ENCODE measurements at regions not wholly inside any gene's neighbourhood (a gene's known extent, or its start where the extent isn't known, plus 50 kb on each side); places are given as distances from the start of the nearest gene placed in this dataset.

DNA sequence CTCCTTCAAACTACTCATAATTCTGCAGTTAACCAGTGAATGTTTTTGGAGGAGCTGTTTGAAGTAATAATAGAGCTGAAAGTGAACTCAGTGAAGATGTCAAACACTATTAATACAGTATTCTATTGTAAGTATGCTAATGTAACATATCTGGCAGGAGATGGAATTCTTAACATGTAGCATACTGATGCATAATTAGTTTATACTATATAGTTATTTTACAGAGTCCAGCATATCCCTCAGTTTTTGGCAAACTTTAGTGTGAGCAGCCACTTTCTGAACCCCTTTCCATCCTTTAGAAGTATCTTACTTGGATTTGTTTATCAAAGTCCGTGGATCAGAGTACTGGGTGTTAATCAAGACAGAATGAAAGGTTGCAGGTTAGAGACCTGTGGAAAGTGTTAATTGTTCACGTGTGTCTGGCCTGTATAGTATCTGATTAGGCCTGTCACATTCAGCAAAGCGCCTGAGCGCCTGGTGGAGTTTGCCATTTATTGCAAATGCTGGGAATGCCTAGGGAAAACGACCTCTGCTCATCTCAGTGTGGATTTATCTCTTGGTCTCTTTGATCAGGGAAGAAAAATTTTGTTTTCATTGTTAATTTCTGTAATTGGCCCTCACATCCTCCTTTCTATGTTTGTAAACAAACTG is 251.7 kb upstream of the MAD2L1 start:
- Histone ChIP-seq H3K27ac (ENCODE audit: low read depth, low read length) (no peak overlapping the region), H3K36me3 (ENCODE audit: insufficient read depth, low read length) (no peaks in the 10 kb centered on the region), H2AFZ (ENCODE audit: low read length, unreplicated experiment) (no peak overlapping the region), H3K79me2 (ENCODE audit: control insufficient read depth, insufficient read depth, low read length, unreplicated experiment) (no peaks in the 10 kb centered on the region), H3K4me1 (ENCODE audit: control insufficient read depth, insufficient read depth, low read length, unreplicated experiment) (no peaks in the 10 kb centered on the region), H3K27me3 (ENCODE audit: insufficient read depth, low read length) (no peaks in the 10 kb centered on the region), H3K4me3 (ENCODE audit: low read depth, low read length) (no peak overlapping the region)

DNA sequence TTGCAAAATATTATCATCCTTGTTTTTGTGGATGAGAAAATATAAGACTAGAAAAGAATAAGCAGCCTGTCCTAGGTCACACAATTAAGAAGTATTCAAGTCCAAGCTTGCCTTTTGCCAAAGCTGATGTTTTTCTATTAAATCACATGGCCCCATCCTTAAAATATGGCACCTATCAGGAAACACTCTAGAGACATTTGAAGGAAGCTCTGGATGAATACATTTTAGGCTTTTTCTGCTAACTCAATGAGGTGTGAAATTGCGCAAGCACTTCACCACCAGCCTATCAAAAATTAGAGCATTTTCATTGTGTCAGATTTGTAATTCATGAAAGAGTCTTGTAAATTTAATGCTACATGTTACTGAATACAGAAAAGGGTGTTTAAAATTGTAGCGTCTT is 251.1 kb upstream of the MAD2L1 start:
- Histone ChIP-seq H2AFZ (ENCODE audit: low read length, unreplicated experiment) (no peak overlapping the region), H3K4me1 (ENCODE audit: control insufficient read depth, insufficient read depth, low read length, unreplicated experiment) (no peaks in the 10 kb centered on the region), H3K79me2 (ENCODE audit: control insufficient read depth, insufficient read depth, low read length, unreplicated experiment) (no peaks in the 10 kb centered on the region), H3K27me3 (ENCODE audit: insufficient read depth, low read length) (no peaks in the 10 kb centered on the region), H3K27ac (ENCODE audit: low read depth, low read length) (no peak overlapping the region), H3K4me3 (ENCODE audit: low read depth, low read length) (no peak overlapping the region), H3K36me3 (ENCODE audit: insufficient read depth, low read length) (no peaks in the 10 kb centered on the region)

GRCh38 chr4:120316416-120316815 is 249.8 kb upstream of the MAD2L1 start:
- Histone ChIP-seq H3K4me1 (ENCODE audit: control insufficient read depth, insufficient read depth, low read length, unreplicated experiment) (no peaks in the 10 kb centered on the region), H3K27me3 (ENCODE audit: insufficient read depth, low read length) (no peaks in the 10 kb centered on the region), H3K79me2 (ENCODE audit: control insufficient read depth, insufficient read depth, low read length, unreplicated experiment) (no peaks in the 10 kb centered on the region), H3K27ac (ENCODE audit: low read depth, low read length) (no peak overlapping the region), H3K36me3 (ENCODE audit: insufficient read depth, low read length) (no peaks in the 10 kb centered on the region), H2AFZ (ENCODE audit: low read length, unreplicated experiment) (no peak overlapping the region), H3K4me3 (ENCODE audit: low read depth, low read length) (no peak overlapping the region)

- Histone ChIP-seq H3K4me1 (ENCODE audit: control insufficient read depth, insufficient read depth, low read length, unreplicated experiment) (no peaks in the 10 kb centered on the region), H2AFZ (ENCODE audit: low read length, unreplicated experiment) (no peak overlapping the region), H3K79me2 (ENCODE audit: control insufficient read depth, insufficient read depth, low read length, unreplicated experiment) (no peaks in the 10 kb centered on the region), H3K27ac (ENCODE audit: low read depth, low read length) (no peak overlapping the region), H3K4me3 (ENCODE audit: low read depth, low read length) (no peak overlapping the region), H3K36me3 (ENCODE audit: insufficient read depth, low read length) (no peaks in the 10 kb centered on the region), H3K27me3 (ENCODE audit: insufficient read depth, low read length) (no peaks in the 10 kb centered on the region)
Observed at GRCh38 chr4:120314969-120315368, 248.3 kb upstream of the MAD2L1 start.

GRCh38 chr4:120304801-120305200 is 238.2 kb upstream of the MAD2L1 start:
- no peak overlapping the region for H3K4me3 ChIP-seq (ENCODE audit: low read depth, low read length)
- peak overlapping the region; percentile 12 for H2AFZ ChIP-seq (ENCODE audit: low read length, unreplicated experiment)
- no peak overlapping the region for H3K27ac ChIP-seq (ENCODE audit: low read depth, low read length)
- no peaks in the 10 kb centered on the region for H3K36me3 ChIP-seq (ENCODE audit: insufficient read depth, low read length)
- H3K27me3 ChIP-seq (ENCODE audit: insufficient read depth, low read length): no peaks in the 10 kb centered on the region
- H3K79me2 ChIP-seq (ENCODE audit: control insufficient read depth, insufficient read depth, low read length, unreplicated experiment): no peaks in the 10 kb centered on the region
- peaks cover 8% of the 10 kb centered on the region for H3K4me1 ChIP-seq (ENCODE audit: control insufficient read depth, insufficient read depth, low read length, unreplicated experiment)

DNA sequence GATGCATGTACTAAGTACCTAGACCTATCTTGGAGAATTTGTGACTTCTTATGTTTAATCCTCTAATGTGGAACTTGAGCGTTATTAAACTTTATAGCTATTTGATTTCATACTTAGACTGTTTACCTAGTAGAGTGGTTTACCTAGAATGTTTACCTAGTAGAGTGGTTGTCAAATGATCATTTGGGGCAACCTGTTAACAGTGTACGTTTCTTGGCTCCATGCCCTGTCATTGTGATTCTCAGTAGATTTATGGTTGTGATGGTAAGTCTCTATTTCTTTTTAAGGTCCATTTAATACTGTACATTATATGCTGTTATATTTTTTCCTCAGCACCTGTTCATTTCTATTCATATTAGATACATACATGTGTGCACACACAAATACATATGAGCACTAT is 233.0 kb upstream of the MAD2L1 start:
- Histone ChIP-seq H3K4me1 (ENCODE audit: control insufficient read depth, insufficient read depth, low read length, unreplicated experiment) (peaks cover 7% of the 10 kb centered on the region), H3K27me3 (ENCODE audit: insufficient read depth, low read length) (no peaks in the 10 kb centered on the region), H3K4me3 (ENCODE audit: low read depth, low read length) (no peak overlapping the region), H2AFZ (ENCODE audit: low read length, unreplicated experiment) (no peak overlapping the region), H3K36me3 (ENCODE audit: insufficient read depth, low read length) (no peaks in the 10 kb centered on the region), H3K27ac (ENCODE audit: low read depth, low read length) (no peak overlapping the region), H3K79me2 (ENCODE audit: control insufficient read depth, insufficient read depth, low read length, unreplicated experiment) (no peaks in the 10 kb centered on the region)

DNA sequence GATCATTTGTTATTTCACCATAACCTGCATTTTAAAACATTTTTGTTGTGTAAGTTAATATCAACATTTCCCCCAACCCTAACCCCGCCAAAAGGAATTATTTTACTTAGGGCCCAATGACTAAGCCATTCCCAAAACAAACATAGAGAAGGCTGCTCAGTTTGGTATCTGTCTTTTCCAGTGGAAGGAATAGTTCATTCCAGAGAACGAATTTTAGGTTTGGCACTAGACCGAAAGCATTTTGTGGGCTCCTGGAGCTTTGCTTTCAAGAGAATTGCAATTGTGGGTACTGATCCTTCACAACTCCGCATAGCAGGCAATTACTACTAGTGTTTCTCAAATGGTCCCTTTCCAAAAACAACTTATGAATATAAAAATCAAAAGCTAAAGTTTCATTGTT is 226.7 kb upstream of the MAD2L1 start:
- peak overlapping the region; percentile 32; the same call in 1 of the 2 replicates for H3K4me3 ChIP-seq (ENCODE audit: low read depth, low read length)
- H2AFZ ChIP-seq (ENCODE audit: low read length, unreplicated experiment): peak overlapping the region; percentile 74
- peaks cover 7% of the 10 kb centered on the region for H3K4me1 ChIP-seq (ENCODE audit: control insufficient read depth, insufficient read depth, low read length, unreplicated experiment)
- no peaks in the 10 kb centered on the region for H3K36me3 ChIP-seq (ENCODE audit: insufficient read depth, low read length)
- H3K79me2 ChIP-seq (ENCODE audit: control insufficient read depth, insufficient read depth, low read length, unreplicated experiment): no peaks in the 10 kb centered on the region
- H3K27ac ChIP-seq (ENCODE audit: low read depth, low read length): peak overlapping the region; percentile 33
- H3K27me3 ChIP-seq (ENCODE audit: insufficient read depth, low read length): no peaks in the 10 kb centered on the region

- H3K4me1 ChIP-seq (ENCODE audit: control insufficient read depth, insufficient read depth, low read length, unreplicated experiment): peaks cover 7% of the 10 kb centered on the region
- H3K79me2 ChIP-seq (ENCODE audit: control insufficient read depth, insufficient read depth, low read length, unreplicated experiment): no peaks in the 10 kb centered on the region
- H3K27me3 ChIP-seq (ENCODE audit: insufficient read depth, low read length): no peaks in the 10 kb centered on the region
- H3K4me3 ChIP-seq (ENCODE audit: low read depth, low read length): no peak overlapping the region
- H3K36me3 ChIP-seq (ENCODE audit: insufficient read depth, low read length): no peaks in the 10 kb centered on the region
- no peak overlapping the region for H2AFZ ChIP-seq (ENCODE audit: low read length, unreplicated experiment)
- H3K27ac ChIP-seq (ENCODE audit: low read depth, low read length): no peak overlapping the region
Observed at GRCh38 chr4:120291541-120291940, 224.9 kb upstream of the MAD2L1 start.

DNA sequence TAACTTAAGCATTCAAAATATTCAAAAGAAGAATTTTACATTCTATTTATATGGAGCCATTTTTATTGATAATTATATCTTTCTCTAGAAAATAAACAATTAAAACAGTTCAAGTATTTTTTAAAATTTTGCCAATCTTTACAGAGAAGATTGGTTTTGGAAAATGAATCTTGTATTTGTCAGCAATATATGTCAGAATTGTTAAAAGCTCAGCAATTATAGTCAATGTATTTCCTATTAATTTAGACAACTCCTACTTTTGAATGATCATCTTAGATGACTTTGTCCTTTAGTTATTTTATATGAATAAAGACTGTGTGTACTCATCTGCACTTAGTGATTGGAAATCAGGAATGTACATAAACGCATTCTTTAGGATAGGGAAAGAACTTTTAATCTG is 223.9 kb upstream of the MAD2L1 start:
- Histone ChIP-seq H2AFZ (ENCODE audit: low read length, unreplicated experiment) (no peak overlapping the region), H3K4me3 (ENCODE audit: low read depth, low read length) (no peak overlapping the region), H3K27ac (ENCODE audit: low read depth, low read length) (no peak overlapping the region)

DNA sequence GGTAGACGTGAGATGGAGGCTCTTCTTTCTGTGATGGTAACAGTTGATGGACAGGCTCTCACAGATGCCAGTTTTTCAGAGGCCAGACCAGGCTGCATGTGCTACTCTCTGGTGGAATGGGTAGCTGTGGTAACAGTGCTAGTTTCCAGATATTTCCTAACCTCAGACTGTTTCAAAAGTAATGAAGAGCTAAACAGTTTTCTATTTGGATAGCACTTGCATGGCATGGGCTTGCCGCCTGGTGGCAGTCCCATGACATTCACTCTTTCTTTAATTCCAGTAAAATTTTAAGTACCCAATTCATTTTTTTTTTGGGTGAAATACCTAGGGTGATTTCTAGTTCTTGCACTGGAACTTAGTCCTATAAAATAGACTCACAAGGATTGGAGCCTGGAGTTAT is 220.2 kb upstream of the MAD2L1 start:
- H3K4me3 ChIP-seq (ENCODE audit: low read depth, low read length): no peak overlapping the region

More for the DNA sequence above, 223.9 kb upstream of the MAD2L1 start:
- Histone ChIP-seq H3K27me3 (ENCODE audit: insufficient read depth, low read length) (no peaks in the 10 kb centered on the region), H3K79me2 (ENCODE audit: control insufficient read depth, insufficient read depth, low read length, unreplicated experiment) (no peaks in the 10 kb centered on the region), H3K4me1 (ENCODE audit: control insufficient read depth, insufficient read depth, low read length, unreplicated experiment) (peaks cover 7% of the 10 kb centered on the region), H3K36me3 (ENCODE audit: insufficient read depth, low read length) (no peaks in the 10 kb centered on the region)

DNA sequence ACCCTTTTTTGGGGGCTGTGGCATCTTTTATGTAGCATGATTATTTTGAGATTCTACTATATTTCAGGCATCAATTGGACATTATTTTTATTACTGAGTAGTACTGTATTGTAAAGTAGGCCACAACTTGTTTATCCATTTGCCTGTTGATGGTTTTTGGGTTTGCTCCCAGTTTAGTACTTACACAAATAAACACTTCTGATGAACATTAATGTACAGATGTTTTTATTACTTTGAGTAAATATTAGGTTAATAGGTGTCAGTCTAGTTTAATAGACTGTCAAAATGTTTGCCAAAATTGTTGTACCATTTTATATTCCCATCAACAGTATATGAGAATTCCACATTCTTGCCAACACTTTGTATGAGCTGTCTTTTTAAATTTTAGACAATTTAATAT is 214.9 kb upstream of the MAD2L1 start:
- H3K4me3 ChIP-seq (ENCODE audit: low read depth, low read length): no peak overlapping the region
- H3K4me1 ChIP-seq (ENCODE audit: control insufficient read depth, insufficient read depth, low read length, unreplicated experiment): no peaks in the 10 kb centered on the region
- H3K36me3 ChIP-seq (ENCODE audit: insufficient read depth, low read length): no peaks in the 10 kb centered on the region
- no peak overlapping the region for H2AFZ ChIP-seq (ENCODE audit: low read length, unreplicated experiment)
- H3K27me3 ChIP-seq (ENCODE audit: insufficient read depth, low read length): no peaks in the 10 kb centered on the region
- H3K79me2 ChIP-seq (ENCODE audit: control insufficient read depth, insufficient read depth, low read length, unreplicated experiment): no peaks in the 10 kb centered on the region
- no peak overlapping the region for H3K27ac ChIP-seq (ENCODE audit: low read depth, low read length)

More for the DNA sequence above, 220.2 kb upstream of the MAD2L1 start:
- no peak overlapping the region for H2AFZ ChIP-seq (ENCODE audit: low read length, unreplicated experiment)
- H3K27ac ChIP-seq (ENCODE audit: low read depth, low read length): no peak overlapping the region
- no peaks in the 10 kb centered on the region for H3K27me3 ChIP-seq (ENCODE audit: insufficient read depth, low read length)
- no peaks in the 10 kb centered on the region for H3K36me3 ChIP-seq (ENCODE audit: insufficient read depth, low read length)
- no peaks in the 10 kb centered on the region for H3K4me1 ChIP-seq (ENCODE audit: control insufficient read depth, insufficient read depth, low read length, unreplicated experiment)
- H3K79me2 ChIP-seq (ENCODE audit: control insufficient read depth, insufficient read depth, low read length, unreplicated experiment): no peaks in the 10 kb centered on the region
